Gastrocnemius medialis (tissue), 4 donors: ENCODE measurements at regions not wholly inside any gene's neighbourhood (a gene's known extent, or its start where the extent isn't known, plus 50 kb on each side); places are given as distances from the start of the nearest gene placed in this dataset.

ENCODE experiments used
- POLR2A ChIP-seq, 2 donors: fragments of 450-650 bp; IDR thresholded peaks; one replicate each; pipeline ENCODE4 v1.6.1; 2017; ENCODE audit warnings: antibody characterized with exemption in 2 of 2, mild to moderate bottlenecking in 2 of 2, moderate library complexity in 2 of 2
- TF ChIP-seq, protein P1 (sequence below), 5 experiments: fragments of 450-650 bp in 3 of 5; fragments of 200-600 bp in 2 of 5; sonication (generic) in 2 of 5; IDR thresholded peaks in 4 of 5; conservative IDR thresholded peaks in 1 of 5; 1 replicate in 4 of 5; 2 replicates in 1 of 5; pipeline ENCODE4 v1.5.1; 2016 to 2019; ENCODE audit warnings: antibody characterized with exemption in 5 of 5, mild to moderate bottlenecking in 3 of 5, moderate library complexity in 3 of 5

DNA sequence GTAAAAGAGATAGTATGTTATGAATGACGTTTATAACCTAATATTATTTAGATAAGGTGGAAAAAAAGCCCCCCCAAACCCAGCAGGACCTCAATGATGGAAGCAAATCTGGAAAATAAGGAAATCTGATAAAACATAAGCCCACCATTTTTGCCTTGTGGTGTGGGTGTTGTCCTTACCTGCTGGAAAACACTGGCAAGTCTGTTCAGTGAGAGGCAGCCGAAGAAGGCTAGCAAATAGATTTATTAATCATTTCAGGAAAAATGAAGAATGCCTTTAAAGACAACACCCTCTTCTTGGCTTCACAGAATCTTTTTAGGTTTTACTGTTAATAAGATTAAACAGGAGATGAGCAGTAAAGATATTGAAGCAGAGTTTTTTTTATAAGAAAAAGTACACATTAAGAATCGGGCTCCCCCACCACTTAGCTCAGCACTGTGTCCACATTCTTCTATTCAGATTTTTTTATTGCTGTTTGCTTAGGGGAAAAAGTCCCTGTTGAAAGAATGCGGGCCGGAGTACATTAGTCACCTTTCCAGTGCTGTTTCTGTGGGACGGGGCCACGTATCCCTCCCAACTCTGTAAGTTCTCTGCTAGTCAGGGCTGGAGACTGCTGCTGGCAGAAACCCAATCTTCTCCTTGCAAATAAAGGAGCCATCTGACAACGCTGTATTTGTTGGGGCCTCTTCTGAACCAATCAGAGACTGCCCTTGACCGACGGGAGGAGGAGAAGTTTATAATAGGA, 104.1 kb downstream of the EVX1 start:
- TF ChIP-seq, protein P1, sequence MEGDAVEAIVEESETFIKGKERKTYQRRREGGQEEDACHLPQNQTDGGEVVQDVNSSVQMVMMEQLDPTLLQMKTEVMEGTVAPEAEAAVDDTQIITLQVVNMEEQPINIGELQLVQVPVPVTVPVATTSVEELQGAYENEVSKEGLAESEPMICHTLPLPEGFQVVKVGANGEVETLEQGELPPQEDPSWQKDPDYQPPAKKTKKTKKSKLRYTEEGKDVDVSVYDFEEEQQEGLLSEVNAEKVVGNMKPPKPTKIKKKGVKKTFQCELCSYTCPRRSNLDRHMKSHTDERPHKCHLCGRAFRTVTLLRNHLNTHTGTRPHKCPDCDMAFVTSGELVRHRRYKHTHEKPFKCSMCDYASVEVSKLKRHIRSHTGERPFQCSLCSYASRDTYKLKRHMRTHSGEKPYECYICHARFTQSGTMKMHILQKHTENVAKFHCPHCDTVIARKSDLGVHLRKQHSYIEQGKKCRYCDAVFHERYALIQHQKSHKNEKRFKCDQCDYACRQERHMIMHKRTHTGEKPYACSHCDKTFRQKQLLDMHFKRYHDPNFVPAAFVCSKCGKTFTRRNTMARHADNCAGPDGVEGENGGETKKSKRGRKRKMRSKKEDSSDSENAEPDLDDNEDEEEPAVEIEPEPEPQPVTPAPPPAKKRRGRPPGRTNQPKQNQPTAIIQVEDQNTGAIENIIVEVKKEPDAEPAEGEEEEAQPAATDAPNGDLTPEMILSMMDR (IDR thresholded peaks at IDR 0.05 in 4 of 5, conservative IDR thresholded peaks at IDR 0.05 in 1 of 5): no peak
- TF ChIP-seq POLR2A (IDR thresholded peaks at IDR 0.05): no peak
